HL-60 (cell line): ENCODE measurements at regions not wholly inside any gene's neighbourhood (a gene's known extent, or its start where the extent isn't known, plus 50 kb on each side); places are given as distances from the start of the nearest gene placed in this dataset.

ENCODE experiments used
- DNase-seq, 2 experiments: peaks; one replicate each; pipeline ENCODE4 v3.0.0-alpha.2; 2010 to 2020; ENCODE audit warnings: low read depth in 1 of 2, low spot score in 1 of 2
- H3K27ac ChIP-seq: fragments of 250-450 bp; sonication (Bioruptor Pico); replicated peaks from 2 replicates; pipeline ENCODE4 v1.5.1; 2020; ENCODE audit warnings: mild to moderate bottlenecking, moderate library complexity
- H3K27me3 ChIP-seq: fragments of 250-450 bp; sonication (Bioruptor Pico); 2 replicates; pipeline ENCODE4 v1.5.1; 2021; ENCODE audit warnings: mild to moderate bottlenecking, moderate library complexity; ENCODE audit not compliant: insufficient read depth, poor library complexity, severe bottlenecking
- H3K4me3 ChIP-seq: replicated peaks from 2 replicates; pipeline ENCODE4 v1.5.1; 2011; ENCODE audit warnings: mild to moderate bottlenecking, control low read depth, low read length; ENCODE audit not compliant: insufficient read depth
- CTCF ChIP-seq: IDR thresholded peaks from one replicate; pipeline ENCODE4 v1.5.1; 2011; ENCODE audit warnings: low read length, control low read depth, inconsistent platforms; ENCODE audit not compliant: insufficient read depth
- GABPA ChIP-seq: IDR thresholded peaks from 2 replicates; pipeline ENCODE4 v1.6.1; 2012; ENCODE audit warnings: low read depth
- POLR2AphosphoS5 ChIP-seq: IDR thresholded peaks from 2 replicates; pipeline ENCODE4 v1.6.1; 2012; ENCODE audit warnings: low read depth
- REST ChIP-seq: IDR thresholded peaks from 2 replicates; pipeline ENCODE4 v1.6.1; 2012; ENCODE audit warnings: low read depth; ENCODE audit not compliant: insufficient replicate concordance
- SPI1 ChIP-seq: IDR thresholded peaks from 2 replicates; pipeline ENCODE4 v1.6.1; 2012; ENCODE audit warnings: low read depth, mild to moderate bottlenecking, borderline replicate concordance

DNA sequence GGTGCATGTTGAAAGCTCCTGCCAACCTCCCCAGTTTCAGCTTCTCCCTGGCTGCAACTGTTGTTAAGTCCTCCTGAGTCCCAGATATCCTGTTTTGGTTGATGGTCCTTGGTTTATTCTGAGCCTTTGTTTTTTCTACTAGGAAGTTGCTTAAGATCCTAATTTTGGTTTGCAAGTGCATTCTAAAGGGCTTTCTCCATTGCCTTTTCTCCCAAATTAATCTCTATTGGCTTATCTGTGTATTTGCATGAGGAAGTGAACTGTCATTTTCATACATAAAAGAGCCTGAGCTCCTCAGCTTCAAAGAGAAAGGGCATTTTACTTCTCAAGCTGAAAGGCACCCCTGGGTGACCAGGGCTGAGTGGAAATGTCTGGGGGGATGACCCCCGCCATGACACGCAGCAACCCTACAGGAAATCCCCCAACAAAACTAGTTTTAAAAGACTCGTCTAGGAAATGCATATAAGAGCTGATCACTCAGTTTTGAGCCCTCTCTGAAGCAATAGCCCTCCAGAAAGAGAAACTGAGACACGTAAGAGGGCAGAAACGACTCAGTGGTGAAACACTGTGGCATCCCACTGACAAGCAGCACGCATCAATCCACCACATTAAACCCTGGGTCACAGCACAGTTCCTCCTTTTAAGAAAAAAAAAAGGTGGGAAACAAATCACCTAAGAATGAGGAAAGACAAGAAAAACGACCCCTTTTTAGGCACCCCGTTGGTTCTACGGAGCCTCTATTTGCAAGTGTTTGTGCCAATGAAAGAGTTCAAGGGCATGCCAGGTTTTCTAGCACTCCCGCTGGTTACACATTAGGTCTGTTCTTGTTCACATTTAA lies 140.9 kb downstream of the THBS2 start:
- peak; percentile 14 to 34 for DNase-seq
- no peak for TF ChIP-seq CTCF
- TF ChIP-seq GABPA, result no peak
- TF ChIP-seq SPI1, result peak; percentile 5; the same call in 1 of the 2 replicates
- Histone ChIP-seq H3K27ac (no peak overlapping the region), H3K27me3 (no peaks in the 10 kb centered on the region), H3K4me3 (peak overlapping the region; percentile 28)

- no peak for DNase-seq
- TF ChIP-seq POLR2AphosphoS5 (no peak), GABPA (no peak), SPI1 (no peak), CTCF (no peak), REST (no peak)
- Histone ChIP-seq H3K27ac (no peak overlapping the region), H3K4me3 (no peak overlapping the region), H3K27me3 (no peaks in the 10 kb centered on the region)
Measured at GRCh38 chr6:169111203-169111602, 142.4 kb downstream of the THBS2 start.

DNA sequence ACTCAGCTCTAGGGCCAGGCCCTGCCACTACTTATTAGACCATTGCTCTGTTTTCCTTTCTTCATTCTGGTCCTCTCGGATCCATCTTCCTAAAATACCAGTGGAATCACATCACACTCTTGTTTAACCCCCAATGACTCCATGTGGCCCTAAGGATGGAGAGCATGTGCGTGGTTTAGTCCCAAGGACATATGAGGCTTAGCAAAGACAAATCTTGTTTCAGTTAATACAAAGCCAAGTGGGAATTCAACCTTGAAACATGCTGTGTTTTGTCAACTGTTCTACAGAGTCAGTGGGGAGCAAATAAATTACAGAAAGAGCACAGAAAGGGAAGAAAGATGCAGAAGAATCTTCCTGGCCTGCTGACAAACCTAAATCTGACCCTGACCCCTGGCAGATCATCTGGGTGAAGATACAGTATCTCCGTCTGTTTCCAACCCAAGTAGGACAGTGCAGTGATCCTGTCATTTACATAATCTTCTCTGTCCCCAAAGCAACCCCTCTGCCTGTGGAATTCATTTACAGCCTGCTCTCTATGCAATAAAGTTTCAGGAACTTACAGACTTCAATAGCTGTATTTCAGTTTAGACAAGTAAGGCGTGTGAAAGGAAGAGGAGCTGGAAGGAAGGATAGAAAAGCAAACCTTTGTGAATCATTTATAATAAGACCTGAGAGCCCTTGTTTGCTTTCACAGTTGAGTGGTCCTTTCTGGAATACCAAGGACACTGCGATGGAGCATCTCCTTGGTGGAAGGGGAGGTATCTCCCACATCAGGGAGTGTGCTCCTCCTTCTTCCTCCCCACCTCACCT lies 144.0 kb downstream of the THBS2 start:
- Histone ChIP-seq H3K27ac (no peak overlapping the region), H3K4me3 (no peak overlapping the region), H3K27me3 (no peaks in the 10 kb centered on the region)
- DNase-seq, result no peak
- TF ChIP-seq SPI1, result no peak
- TF ChIP-seq REST, result no peak
- TF ChIP-seq GABPA, result no peak
- TF ChIP-seq POLR2AphosphoS5, result no peak
- TF ChIP-seq CTCF, result no peak
